ENCODE measurements at regions not wholly inside any gene's neighbourhood (a gene's known extent, or its start where the extent isn't known, plus 50 kb on each side); places are given as distances from the start of the nearest gene placed in this dataset.

- no peak for TF ChIP-seq CTCF (IDR thresholded peaks at IDR 0.05; ENCODE audit: borderline replicate concordance, insufficient read depth, low read depth, low read length)
- no peak overlapping the region for H3K4me3 ChIP-seq (ENCODE audit: low read depth, low read length)
These were observed 244.0 kb downstream of the HGF start for GRCh38 chr7:81525841-81526240.

GRCh38 chr7:81519886-81520285 is 250.0 kb downstream of the HGF start:
- no peak overlapping the region for H3K4me3 ChIP-seq (ENCODE audit: low read depth, low read length)
- no peak for TF ChIP-seq CTCF (IDR thresholded peaks at IDR 0.05; ENCODE audit: borderline replicate concordance, insufficient read depth, low read depth, low read length)

GRCh38 chr7:81516898-81517297 is 252.9 kb downstream of the HGF start:
- no peak for TF ChIP-seq CTCF (IDR thresholded peaks at IDR 0.05; ENCODE audit: borderline replicate concordance, insufficient read depth, low read depth, low read length)
- no peak overlapping the region for H3K4me3 ChIP-seq (ENCODE audit: low read depth, low read length)

- no peak overlapping the region for H3K4me3 ChIP-seq (ENCODE audit: low read depth, low read length)
- TF ChIP-seq CTCF (IDR thresholded peaks at IDR 0.05; ENCODE audit: borderline replicate concordance, insufficient read depth, low read depth, low read length) = no peak
These were observed 254.8 kb downstream of the HGF start for GRCh38 chr7:81515009-81515408.

- H3K4me3 ChIP-seq (ENCODE audit: low read depth, low read length) = no peak overlapping the region
- TF ChIP-seq CTCF (IDR thresholded peaks at IDR 0.05; ENCODE audit: borderline replicate concordance, insufficient read depth, low read depth, low read length) = no peak
These were observed 255.3 kb downstream of the HGF start for GRCh38 chr7:81514546-81514945.

GRCh38 chr7:81510122-81510521 is 259.7 kb downstream of the HGF start:
- no peak overlapping the region for H3K4me3 ChIP-seq (ENCODE audit: low read depth, low read length)
- no peak for TF ChIP-seq CTCF (IDR thresholded peaks at IDR 0.05; ENCODE audit: borderline replicate concordance, insufficient read depth, low read depth, low read length)

- no peak for TF ChIP-seq CTCF (IDR thresholded peaks at IDR 0.05; ENCODE audit: borderline replicate concordance, insufficient read depth, low read depth, low read length)
- no peak overlapping the region for H3K4me3 ChIP-seq (ENCODE audit: low read depth, low read length)
These were observed 262.6 kb downstream of the HGF start for GRCh38 chr7:81507221-81507620.

Measured in GM12875 (cell line).